Calu3 (cell line): ENCODE measurements at regions not wholly inside any gene's neighbourhood (a gene's known extent, or its start where the extent isn't known, plus 50 kb on each side); places are given as distances from the start of the nearest gene placed in this dataset.

ENCODE experiments used
- BruUV-seq: library from RNA; stranded (reverse); fragments of 400-500 nt; replicated peaks from 2 replicates; lab custom pipeline; 2021; lab: Mats Ljungman, UMichigan
- CTCF ChIA-PET: fragments of 300-600 bp; sonication (Branson Sonifier 250); formaldehyde crosslinking; loops from one replicate; lab custom pipeline; 2022; ENCODE audit warnings: antibody characterized with exemption; lab: Charles Lee
- DNase-seq: peaks from one replicate; pipeline ENCODE4 v3.0.0; 2022
- H3K27ac Mint-ChIP-seq: one replicate; pipeline ENCODE4 v1.8.0; 2022; ENCODE audit warnings: mixed read lengths; ENCODE audit not compliant: unreplicated experiment
- H3K27me3 Mint-ChIP-seq: one replicate; pipeline ENCODE4 v1.8.0; 2022; ENCODE audit warnings: mixed read lengths; ENCODE audit not compliant: unreplicated experiment
- H3K36me3 Mint-ChIP-seq: one replicate; pipeline ENCODE4 v1.8.0; 2022; ENCODE audit warnings: mild to moderate bottlenecking, moderate library complexity, mixed read lengths; ENCODE audit not compliant: insufficient read depth, unreplicated experiment
- H3K4me1 Mint-ChIP-seq: one replicate; pipeline ENCODE4 v1.8.0; 2022; ENCODE audit warnings: mild to moderate bottlenecking, low read depth, mixed read lengths; ENCODE audit not compliant: unreplicated experiment
- H3K4me3 Mint-ChIP-seq: one replicate; pipeline ENCODE4 v1.8.0; 2022; ENCODE audit warnings: mild to moderate bottlenecking, low read depth, moderate library complexity, mixed read lengths; ENCODE audit not compliant: unreplicated experiment
- H3K9me3 Mint-ChIP-seq: one replicate; pipeline ENCODE4 v1.8.0; 2022; ENCODE audit warnings: low read depth, mixed read lengths; ENCODE audit not compliant: unreplicated experiment
- intact Hi-C: fragments of 100-400 bp; cut with micrococcal nuclease; formaldehyde crosslinking; loops from one replicate; pipeline ENCODE4 v1.10.0; 2022; ENCODE audit not compliant: unreplicated experiment
- TF ChIP-seq, protein P1 (sequence below): fragments of 200-600 bp; IDR thresholded peaks from one replicate; pipeline ENCODE4 v1.8.0; 2022; ENCODE audit warnings: antibody characterized with exemption; ENCODE audit not compliant: unreplicated experiment

DNA sequence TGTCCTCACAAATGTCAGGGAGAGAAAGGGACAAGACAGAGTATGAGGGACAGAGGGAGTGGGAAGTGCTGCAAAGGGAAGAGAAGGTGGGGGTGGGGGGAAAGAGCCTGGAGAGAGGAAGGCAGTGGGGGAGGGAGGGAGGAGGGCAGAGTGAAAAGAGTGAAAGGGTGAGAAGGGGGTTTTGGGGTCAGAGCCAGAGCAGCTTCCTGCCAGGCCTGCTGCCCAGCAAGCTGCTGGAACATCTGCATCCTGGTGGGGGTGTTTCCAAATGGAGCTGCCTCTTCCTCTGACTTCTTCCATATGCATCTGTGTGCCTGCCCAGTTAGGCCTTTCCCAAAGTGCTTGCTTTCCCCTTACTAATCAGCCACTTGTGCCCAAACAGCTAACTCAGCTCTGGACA, 94.3 kb upstream of the CELF4 start:
- H3K4me3 Mint-ChIP-seq, result no peak overlapping the region
- H3K27me3 Mint-ChIP-seq, result peaks cover 49% of the 10 kb centered on the region
- intact Hi-C loops, result loop anchor here (10.0 kb wide), 1 partner anchor 85 kb away; no protein-coding TSS in a partner anchor
- CTCF ChIA-PET, result no interaction called here
- DNase-seq, result no peak
- TF ChIP-seq, protein P1, sequence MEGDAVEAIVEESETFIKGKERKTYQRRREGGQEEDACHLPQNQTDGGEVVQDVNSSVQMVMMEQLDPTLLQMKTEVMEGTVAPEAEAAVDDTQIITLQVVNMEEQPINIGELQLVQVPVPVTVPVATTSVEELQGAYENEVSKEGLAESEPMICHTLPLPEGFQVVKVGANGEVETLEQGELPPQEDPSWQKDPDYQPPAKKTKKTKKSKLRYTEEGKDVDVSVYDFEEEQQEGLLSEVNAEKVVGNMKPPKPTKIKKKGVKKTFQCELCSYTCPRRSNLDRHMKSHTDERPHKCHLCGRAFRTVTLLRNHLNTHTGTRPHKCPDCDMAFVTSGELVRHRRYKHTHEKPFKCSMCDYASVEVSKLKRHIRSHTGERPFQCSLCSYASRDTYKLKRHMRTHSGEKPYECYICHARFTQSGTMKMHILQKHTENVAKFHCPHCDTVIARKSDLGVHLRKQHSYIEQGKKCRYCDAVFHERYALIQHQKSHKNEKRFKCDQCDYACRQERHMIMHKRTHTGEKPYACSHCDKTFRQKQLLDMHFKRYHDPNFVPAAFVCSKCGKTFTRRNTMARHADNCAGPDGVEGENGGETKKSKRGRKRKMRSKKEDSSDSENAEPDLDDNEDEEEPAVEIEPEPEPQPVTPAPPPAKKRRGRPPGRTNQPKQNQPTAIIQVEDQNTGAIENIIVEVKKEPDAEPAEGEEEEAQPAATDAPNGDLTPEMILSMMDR, result no peak
- H3K27ac Mint-ChIP-seq, result no peak overlapping the region
- no TSS peak for BruUV-seq
- no peaks in the 10 kb centered on the region for H3K4me1 Mint-ChIP-seq
- no peaks in the 10 kb centered on the region for H3K9me3 Mint-ChIP-seq
- no peaks in the 10 kb centered on the region for H3K36me3 Mint-ChIP-seq

DNA sequence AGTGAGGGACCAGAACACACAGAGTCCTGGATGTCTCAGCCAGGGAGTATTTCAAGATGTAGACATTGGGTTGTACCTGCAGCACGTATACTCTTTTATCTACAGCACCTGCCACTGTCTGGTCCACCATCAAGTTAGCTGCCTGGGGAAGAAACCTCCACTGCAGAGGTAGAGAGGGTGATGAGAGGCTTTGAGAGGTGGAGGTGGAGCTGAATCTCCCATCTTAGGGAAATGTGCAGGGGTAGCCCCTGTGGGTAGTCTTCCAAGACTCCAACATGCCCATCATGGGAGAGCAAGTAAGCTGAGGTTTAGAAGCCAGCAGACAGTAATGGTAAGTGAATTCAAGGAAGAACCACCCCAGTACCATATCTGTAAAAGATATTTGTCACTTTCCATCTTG, 93.3 kb upstream of the CELF4 start:
- CTCF ChIA-PET, result interaction anchor here (0.8 kb wide), 1 partner anchor 223 kb away, joined by 3 read pairs; no protein-coding TSS in a partner anchor
- Mint-ChIP-seq H3K27ac (no peak overlapping the region), H3K4me3 (no peak overlapping the region), H3K36me3 (no peaks in the 10 kb centered on the region), H3K9me3 (peaks cover 2% of the 10 kb centered on the region), H3K27me3 (peaks cover 53% of the 10 kb centered on the region), H3K4me1 (no peaks in the 10 kb centered on the region)
- TF ChIP-seq, protein P1, result no peak
- BruUV-seq, result no TSS peak
- intact Hi-C loops, result no loop called here
- DNase-seq, result no peak

DNA sequence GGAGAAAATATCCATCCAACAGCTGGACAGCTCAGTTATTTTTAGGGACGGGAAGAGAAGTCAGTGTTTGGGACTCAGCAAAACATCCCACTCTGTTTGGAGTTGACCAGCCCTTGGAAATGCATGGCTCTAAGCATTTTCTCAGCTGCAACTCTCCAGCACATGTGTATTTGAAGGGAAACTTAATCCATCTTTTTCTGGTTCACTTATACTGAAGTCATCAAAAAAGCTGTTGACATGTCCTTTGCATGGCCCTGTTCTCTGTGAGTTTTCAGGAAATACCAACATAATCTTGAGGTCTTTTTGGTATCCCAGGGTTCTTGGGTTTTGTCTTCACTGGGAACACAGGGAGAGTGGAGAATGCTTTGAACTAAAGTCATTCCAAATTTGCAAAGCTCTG, 91.9 kb upstream of the CELF4 start:
- TF ChIP-seq, protein P1, result no peak
- Mint-ChIP-seq H3K9me3 (peaks cover 2% of the 10 kb centered on the region), H3K27me3 (peaks cover 53% of the 10 kb centered on the region), H3K4me1 (no peaks in the 10 kb centered on the region), H3K27ac (no peak overlapping the region), H3K36me3 (no peaks in the 10 kb centered on the region), H3K4me3 (no peak overlapping the region)
- intact Hi-C loops, result no loop called here
- DNase-seq, result no peak
- no TSS peak for BruUV-seq
- CTCF ChIA-PET, result no interaction called here

DNA sequence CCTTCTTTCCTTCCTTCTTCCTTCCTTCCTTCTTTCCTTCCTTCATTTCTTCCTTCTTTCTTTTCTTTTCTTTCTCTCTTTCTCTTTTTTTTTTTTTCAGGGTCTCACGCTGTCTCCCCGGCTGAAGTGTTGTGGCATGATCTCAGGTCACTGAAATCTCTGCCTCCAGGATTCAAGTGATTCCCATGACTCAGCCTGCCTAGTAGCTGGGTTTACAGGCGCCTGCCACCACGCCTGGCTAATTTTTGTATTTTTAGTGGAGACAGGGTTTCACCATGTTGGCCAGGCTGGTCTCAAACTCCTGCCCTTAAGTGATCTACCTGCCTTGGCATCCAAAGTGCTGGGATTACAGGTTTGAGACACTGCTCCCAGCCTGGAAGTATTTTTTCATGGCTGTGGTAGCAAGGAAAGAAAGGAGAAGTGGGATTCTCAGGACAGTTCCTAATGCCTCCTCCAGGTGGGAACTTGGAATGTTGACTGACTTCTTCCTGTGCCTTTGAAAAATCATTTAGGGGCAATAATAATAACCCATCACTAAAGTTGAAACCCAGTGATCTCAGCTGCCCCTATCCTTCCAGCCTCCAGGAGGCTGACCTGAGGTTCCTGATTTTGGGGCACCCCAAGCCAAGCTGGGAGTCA, 89.3 kb upstream of the CELF4 start:
- no peaks in the 10 kb centered on the region for H3K4me1 Mint-ChIP-seq
- no peak overlapping the region for H3K27ac Mint-ChIP-seq
- no peak for DNase-seq
- H3K27me3 Mint-ChIP-seq, result peaks cover 44% of the 10 kb centered on the region
- intact Hi-C loops, result no loop called here
- no peaks in the 10 kb centered on the region for H3K36me3 Mint-ChIP-seq
- peaks cover 2% of the 10 kb centered on the region for H3K9me3 Mint-ChIP-seq
- CTCF ChIA-PET, result interaction anchor here (0.7 kb wide), 1 partner anchor 88 kb away, joined by 4 read pairs; no protein-coding TSS in a partner anchor
- H3K4me3 Mint-ChIP-seq, result no peak overlapping the region
- BruUV-seq, result no TSS peak
- TF ChIP-seq, protein P1, result no peak
